HG03575 (cell line): ENCODE measurements at regions not wholly inside any gene's neighbourhood (a gene's known extent, or its start where the extent isn't known, plus 50 kb on each side); places are given as distances from the start of the nearest gene placed in this dataset.
"Not testable (repeated sequence)": the region's sequence is repeated elsewhere in the genome, so short reads cannot be mapped to it uniquely, and the experiment has no call there.

Source experiments
- ATAC-seq: cut with Tn5 transposase; IDR thresholded peaks from one replicate; pipeline ENCODE4 v1.9.1; 2021; ENCODE audit not compliant: unreplicated experiment, insufficient number of reproducible peaks, low FRiP score; ENCODE audit errors: extremely low read depth

DNA sequence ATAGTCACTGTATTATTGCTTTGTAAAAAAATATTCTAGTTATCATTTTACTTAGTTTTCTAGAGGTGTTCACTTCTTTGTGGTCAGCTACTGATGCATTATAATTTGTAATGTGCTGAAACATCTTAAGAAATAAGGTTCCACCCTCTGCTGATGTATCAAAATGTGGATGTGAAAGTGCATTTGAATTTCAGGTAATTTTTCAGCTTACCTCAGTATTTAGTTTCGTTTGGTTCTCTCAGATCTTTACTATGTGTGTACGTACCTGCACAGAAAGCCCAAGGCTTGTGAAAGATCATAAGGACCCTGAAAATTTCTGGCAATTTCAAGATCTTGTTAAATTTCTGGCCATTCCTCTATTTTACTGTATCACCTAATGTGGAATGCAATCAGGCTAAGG is 542.3 kb upstream of the TPK1 start:
- no peak for ATAC-seq

DNA sequence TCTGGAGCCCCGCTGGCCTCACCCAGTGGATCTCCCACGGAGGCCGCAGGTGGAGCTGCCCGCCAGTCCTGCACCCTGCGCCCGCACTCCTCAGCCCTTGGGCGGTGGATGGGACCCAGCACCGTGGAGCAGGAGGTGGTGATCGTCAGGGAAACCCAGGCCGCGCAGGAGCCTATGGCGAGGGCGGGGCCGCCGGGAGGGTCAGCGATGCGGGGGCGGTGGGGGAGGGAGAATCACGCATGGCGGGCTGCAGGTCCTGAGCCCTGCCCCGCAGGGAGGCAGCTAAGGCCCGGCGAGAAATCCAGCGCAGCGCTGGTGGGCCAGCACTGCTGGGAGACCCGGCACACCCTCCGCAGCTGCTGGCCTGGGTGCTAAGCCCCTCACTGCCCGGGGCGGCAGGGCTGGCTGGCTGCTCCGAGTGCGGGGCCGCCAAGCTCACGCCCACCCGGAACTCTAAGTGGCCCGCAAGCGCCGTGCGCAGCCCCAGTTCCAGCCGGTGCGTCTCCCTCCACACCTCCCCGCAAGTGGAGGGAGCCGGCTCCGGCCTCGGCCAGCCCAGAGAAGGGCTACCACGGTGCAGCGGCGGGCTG is 524.8 kb upstream of the TPK1 start:
- ATAC-seq = no peak

DNA sequence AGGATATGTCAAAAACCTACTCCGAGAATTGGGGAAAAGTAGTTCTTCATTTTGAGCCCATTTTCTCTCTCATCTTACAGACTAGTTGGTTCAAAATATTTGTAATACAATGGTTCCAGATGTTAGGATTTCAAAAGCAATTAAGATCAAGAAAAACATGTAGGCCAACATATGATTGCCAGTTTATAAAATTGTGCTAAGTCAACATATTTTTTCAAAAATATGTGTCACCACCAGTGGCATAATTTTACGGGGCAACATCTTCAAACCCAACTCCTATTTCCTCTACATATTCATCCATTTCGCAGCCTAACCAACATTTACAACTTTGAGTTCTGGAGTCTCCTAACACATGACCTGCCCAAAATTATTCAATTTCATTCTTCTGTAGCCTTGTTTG is 514.5 kb upstream of the TPK1 start:
- ATAC-seq = no peak

DNA sequence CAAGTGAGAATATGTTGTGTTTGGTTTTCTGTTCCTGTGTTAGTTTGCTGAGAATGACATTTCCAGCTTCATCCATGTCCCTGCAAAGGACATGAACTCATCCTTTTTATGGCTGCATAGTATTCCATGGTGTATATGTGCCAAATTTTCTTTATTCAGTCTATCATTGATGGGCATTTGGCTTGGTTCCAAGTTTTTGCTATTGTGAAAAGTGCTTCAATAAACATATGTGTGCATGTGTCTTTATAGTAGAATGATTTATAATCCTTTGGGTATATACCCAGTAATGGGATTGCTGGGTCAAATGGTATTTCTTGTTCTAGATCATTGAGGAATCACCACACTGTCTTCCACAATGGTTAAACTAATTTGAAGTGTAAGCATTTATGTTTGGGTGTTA is 513.6 kb upstream of the TPK1 start:
- not testable (repeated sequence) for ATAC-seq

- no peak for ATAC-seq
These were observed 511.4 kb upstream of the TPK1 start for GRCh38 chr7:145347271-145347670.

GRCh38 chr7:145339319-145339718 is 503.5 kb upstream of the TPK1 start:
- ATAC-seq = no peak

GRCh38 chr7:145331522-145331921 is 495.7 kb upstream of the TPK1 start:
- ATAC-seq = no peak

DNA sequence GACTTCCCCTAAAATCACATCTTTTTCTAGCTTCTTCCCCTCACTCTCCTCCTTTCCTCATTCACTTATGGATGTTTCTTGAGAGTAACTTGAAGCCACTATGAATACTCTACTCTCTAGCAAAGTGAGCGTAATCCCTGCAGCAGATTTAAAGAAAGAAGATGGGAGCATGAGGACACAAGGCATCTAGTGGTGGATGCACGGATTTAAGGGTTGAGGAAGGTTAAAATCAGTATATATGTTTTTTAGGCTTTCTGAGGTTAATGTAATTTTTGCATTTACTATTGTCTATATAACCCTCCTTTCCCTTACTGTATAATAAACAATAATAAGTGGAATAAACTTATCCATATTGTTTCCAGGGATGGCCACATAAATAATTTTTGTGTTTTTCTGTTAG is 495.2 kb upstream of the TPK1 start:
- ATAC-seq = no peak

GRCh38 chr7:145327646-145328045 is 491.8 kb upstream of the TPK1 start:
- no peak for ATAC-seq

- ATAC-seq = no peak
These were observed 488.2 kb upstream of the TPK1 start for GRCh38 chr7:145324081-145324480.

DNA sequence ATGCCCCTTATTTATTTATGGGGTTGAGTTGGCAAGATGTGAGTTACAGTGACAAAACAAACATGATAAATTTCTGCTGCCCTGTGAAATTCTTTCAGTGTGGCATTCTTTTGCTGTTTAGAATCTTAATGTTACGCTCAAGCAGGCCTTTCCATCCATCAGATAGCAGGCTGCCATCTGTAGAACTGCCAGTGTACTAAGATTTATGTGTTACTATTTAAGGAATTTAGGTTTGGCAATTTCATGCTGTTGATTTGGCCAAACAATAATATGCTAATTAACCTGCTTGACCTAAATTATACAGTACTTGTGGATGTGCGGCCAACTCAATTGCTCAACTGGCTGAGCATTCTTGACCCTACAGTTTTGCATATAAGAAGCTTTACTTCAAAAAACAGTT is 477.7 kb upstream of the TPK1 start:
- ATAC-seq = no peak

GRCh38 chr7:145293754-145294153 is 457.9 kb upstream of the TPK1 start:
- ATAC-seq = no peak

- ATAC-seq = no peak
These were observed 457.4 kb upstream of the TPK1 start for GRCh38 chr7:145293228-145293701.

DNA sequence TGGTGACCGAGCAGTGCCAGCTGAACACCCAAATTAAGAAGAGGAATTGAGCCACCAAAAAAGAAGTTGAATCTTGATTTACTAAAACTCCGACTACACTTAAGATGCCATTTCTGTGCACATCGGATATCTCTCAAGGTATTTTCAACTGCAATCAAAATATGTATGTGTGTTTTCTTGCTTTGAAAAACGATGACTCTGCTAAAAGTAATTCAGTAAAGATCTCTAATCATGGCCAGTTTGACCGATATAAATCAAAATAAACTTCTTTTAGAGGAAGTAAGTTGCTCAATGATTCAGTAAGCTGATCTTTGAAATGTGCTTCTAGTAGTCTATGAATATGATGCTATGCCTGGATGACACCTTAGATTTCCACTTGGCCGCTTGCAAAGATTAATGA is 453.5 kb upstream of the TPK1 start:
- ATAC-seq = no peak

DNA sequence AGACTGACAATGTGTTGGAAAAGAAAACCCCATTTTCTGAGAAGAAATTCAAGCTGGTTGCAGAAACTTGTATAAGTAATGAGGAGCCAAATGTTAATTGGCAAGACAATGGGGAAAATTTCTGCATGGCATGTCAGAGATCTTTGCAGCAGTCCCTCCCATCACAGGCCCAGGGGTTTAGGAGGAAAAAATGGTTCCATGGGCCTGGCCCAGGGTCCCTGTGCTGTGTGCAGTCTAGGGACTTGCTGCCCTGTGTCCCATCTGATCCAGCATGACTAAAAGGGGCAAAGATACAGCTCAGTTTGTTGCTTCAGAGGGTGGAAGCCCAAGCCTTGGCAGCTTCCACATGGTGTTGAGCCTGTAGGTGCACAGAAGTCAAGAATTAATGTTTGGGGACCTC is 440.3 kb upstream of the TPK1 start:
- no peak for ATAC-seq

DNA sequence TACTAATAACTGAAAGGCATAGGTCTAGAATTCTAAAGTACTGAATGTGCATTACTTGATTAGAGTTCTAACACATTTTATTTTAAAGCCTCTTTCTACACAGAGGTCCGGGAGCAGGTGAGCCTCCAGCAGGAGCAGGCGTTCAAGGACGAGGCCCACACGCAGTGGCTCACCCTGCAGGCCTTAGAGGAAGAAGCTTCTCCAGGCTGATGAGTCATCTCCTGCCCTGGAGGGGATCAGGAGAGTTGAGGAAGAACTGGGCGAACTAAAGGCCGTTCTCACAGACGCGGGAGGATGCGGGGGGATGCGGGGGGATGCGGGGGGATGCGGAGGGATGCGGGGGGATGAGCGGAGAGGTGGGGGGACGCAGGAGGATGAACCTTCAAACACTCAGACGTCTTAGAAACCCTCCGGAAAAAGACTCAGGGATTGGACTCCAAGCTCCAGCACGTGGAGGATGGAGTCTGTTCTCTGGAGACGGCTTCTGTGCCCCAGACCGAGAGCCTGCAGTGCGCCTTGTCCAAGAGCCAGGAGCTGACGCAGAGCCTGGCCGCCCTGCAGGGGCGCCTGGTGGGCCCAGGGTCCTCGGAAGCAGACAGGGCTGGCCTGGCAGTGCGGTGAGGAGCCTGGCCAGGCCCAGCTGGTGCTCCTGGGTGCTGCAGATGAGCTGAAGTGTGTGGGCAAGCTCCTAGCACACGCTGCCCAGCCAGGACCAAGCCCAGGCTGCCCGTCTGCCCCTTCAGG is 433.7 kb upstream of the TPK1 start:
- no peak for ATAC-seq

- ATAC-seq = no peak
These were observed 429.3 kb upstream of the TPK1 start for GRCh38 chr7:145265180-145265579.

- no peak for ATAC-seq
These were observed 428.0 kb upstream of the TPK1 start for GRCh38 chr7:145263886-145264285.

DNA sequence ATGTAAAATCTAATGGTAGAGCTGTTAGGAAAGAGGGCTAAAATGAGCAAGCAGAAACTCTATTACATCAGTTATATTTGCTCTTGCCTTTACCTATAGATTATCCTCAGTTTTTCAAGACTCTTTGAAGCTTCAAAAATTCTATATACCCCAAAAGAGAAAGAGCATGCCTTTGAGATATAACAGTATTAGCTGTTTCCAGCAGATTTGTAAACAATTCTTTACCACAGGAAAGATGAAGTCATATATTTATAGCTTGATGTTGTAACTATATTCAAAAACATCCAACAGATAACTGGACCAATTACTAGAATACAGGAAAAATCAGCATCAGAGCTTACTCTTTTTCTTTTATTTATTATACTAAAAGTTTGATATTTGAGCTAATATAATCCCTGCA is 416.2 kb upstream of the TPK1 start:
- ATAC-seq = no peak

DNA sequence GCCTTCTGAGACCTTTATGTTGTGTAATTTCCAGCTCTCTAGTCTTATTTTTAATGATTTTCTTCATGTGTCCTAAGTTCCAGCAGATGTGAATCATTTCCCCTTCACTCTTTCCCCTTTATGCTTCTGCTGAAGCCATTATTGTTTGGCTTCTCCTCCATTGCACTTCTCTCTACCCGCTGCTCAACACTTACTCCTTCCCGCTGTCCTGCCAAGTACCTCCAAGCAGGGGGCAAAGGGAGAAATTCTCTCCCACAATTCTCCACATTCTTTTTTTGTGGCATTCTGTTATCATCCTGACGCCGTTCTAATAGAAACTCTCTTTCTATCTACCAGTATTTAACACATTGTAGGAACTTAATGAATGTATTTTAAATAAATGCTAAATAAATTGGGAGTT is 388.9 kb upstream of the TPK1 start:
- no peak for ATAC-seq

DNA sequence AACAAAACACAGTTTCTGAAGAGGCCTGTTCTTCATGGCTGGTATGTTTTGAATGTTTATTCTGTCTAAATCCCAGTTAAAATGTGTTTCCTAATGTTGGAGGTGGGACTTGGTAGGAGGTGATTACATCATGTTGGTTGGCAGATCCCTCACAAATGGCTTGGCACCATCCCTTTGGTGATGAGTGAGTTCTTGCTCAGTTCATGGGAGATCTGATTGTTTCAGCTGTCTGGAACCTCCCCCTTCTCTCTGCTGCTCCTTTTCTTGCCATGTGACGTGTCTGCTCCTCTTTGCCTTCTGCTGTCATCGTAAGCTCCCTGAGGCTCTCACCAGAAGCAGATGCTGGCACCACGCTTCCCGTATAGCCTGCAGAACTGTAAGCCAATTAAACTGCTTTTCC is 383.6 kb upstream of the TPK1 start:
- no peak for ATAC-seq
